Heart left ventricle (tissue), 13 donors: ENCODE measurements at regions not wholly inside any gene's neighbourhood (a gene's known extent, or its start where the extent isn't known, plus 50 kb on each side); places are given as distances from the start of the nearest gene placed in this dataset.

Experiments used
- POLR2A ChIP-seq, 2 donors: fragments of 450-650 bp; IDR thresholded peaks; one replicate each; pipeline ENCODE4 v1.6.1; 2017; ENCODE audit warnings: antibody characterized with exemption in 2 of 2, mild to moderate bottlenecking in 2 of 2, moderate library complexity in 2 of 2
- TF ChIP-seq, protein P1 (sequence below), 12 donors: fragments of 200-600 bp; sonication (generic) in 4 of 12; IDR thresholded peaks; one replicate each; pipeline versions ENCODE4 v1.5.0 to v1.8.0; 2018 to 2022; ENCODE audit warnings: antibody characterized with exemption in 12 of 12, mild to moderate bottlenecking in 5 of 12
- donor health status: ischemic (EF 13 %, LVEDD 7.1; RV severe dilation, severe dysfunction).
- donor health status: DM: no; HTN: yes; CAD: no.
- donor health status: DM: no; HTN: no; CAD: no.
- donor health status: ischemic (EF 25% LVEDD 6.9; RV normal size, moderate dysfunction).
- donor health status: ischemic (EF 25% LVEDD 5.7; RV mildly dilated, moderate dysfunction).
- donor health status: ischemic (EF 35%, LVEDD 5.7; RV mildly dilated, moderate dysfunction).
- donor health status: nonischemic (EF 11% LVEDD 7.7; RV severe dilation, severe dysfunction).
- donor health status: DM: yes; HTN: yes; CAD: no.
- donor health status: PGD.
- donor health status: ischemic (EF 29% LVEDD 5.4; RV normal size, mild dysfunction).
- donor health status: nonischemic (EF 23%, LVEDD 6.1; RV moderate dilation, normal function).

DNA sequence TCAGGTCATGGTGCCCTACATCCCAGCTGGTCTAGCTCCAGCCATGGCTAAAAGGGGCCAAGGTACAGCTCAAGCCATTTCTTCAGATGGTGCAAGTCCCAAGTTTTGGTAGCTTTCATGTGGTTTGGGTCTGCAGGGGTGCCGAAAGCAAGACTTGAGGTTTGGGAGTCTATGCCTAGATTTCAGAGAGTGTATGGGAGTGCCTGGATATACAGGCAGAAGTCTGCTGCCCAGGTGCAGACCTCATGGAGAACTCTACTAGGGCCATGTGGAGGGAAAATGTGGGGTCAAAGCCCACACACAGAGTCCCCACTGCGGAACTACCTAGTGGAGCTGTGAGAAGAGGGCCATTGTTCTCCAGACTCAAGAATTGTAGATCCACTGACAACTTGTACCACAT lies 1000.9 kb upstream of the ADGRB3 start:
- TF ChIP-seq, protein P1, sequence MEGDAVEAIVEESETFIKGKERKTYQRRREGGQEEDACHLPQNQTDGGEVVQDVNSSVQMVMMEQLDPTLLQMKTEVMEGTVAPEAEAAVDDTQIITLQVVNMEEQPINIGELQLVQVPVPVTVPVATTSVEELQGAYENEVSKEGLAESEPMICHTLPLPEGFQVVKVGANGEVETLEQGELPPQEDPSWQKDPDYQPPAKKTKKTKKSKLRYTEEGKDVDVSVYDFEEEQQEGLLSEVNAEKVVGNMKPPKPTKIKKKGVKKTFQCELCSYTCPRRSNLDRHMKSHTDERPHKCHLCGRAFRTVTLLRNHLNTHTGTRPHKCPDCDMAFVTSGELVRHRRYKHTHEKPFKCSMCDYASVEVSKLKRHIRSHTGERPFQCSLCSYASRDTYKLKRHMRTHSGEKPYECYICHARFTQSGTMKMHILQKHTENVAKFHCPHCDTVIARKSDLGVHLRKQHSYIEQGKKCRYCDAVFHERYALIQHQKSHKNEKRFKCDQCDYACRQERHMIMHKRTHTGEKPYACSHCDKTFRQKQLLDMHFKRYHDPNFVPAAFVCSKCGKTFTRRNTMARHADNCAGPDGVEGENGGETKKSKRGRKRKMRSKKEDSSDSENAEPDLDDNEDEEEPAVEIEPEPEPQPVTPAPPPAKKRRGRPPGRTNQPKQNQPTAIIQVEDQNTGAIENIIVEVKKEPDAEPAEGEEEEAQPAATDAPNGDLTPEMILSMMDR (IDR thresholded peaks at IDR 0.05) = no peak
- no peak for TF ChIP-seq POLR2A (IDR thresholded peaks at IDR 0.05)
